Natural killer cell treated with Interleukin-12 subunit alpha and Interleukin-12 subunit beta and Interleukin-15 and Interleukin-18, amount 100 ng/mL, for 72 hours (primary cell): ENCODE measurements at regions not wholly inside any gene's neighbourhood (a gene's known extent, or its start where the extent isn't known, plus 50 kb on each side); places are given as distances from the start of the nearest gene placed in this dataset.

ENCODE experiments used
- ATAC-seq, 2 donors: fragments of 150-1000 bp; cut with Tn5 transposase in 1 of 2; sonication (Bioruptor Pico), chemical (Tn5 transposase) in 1 of 2; 2 replicates each; pipeline ENCODE4 v1.10.0; 2021
- DNase-seq: peaks from one replicate; pipeline ENCODE4 v3.0.0; 2022; ENCODE audit warnings: low spot score
- H3K27ac Mint-ChIP-seq, 2 donors: 1 replicate in 1 of 2; 2 replicates in 1 of 2; pipeline ENCODE4 v1.8.0; 2022; ENCODE audit warnings: mixed read lengths in 2 of 2, mild to moderate bottlenecking in 1 of 2, moderate library complexity in 1 of 2
- H3K27me3 Mint-ChIP-seq, 2 donors: 1 replicate in 1 of 2; 2 replicates in 1 of 2; pipeline ENCODE4 v1.8.0; 2022; ENCODE audit warnings: mixed read lengths in 2 of 2
- H3K36me3 Mint-ChIP-seq: one replicate; pipeline ENCODE4 v1.8.0; 2022; ENCODE audit warnings: mixed read lengths
- H3K4me1 Mint-ChIP-seq, 2 donors: 1 replicate in 1 of 2; 2 replicates in 1 of 2; pipeline ENCODE4 v1.8.0; 2022; ENCODE audit warnings: low read depth in 2 of 2, mixed read lengths in 2 of 2, mild to moderate bottlenecking in 1 of 2
- H3K4me3 Mint-ChIP-seq: one replicate; pipeline ENCODE4 v1.8.0; 2022; ENCODE audit warnings: mixed read lengths
- H3K9me3 Mint-ChIP-seq: 2 replicates; pipeline ENCODE4 v1.8.0; 2022; ENCODE audit warnings: mixed read lengths

GRCh38 chr6:148200293-148200692, 142.3 kb upstream of the SASH1 start:
- ATAC-seq: no peak
- Mint-ChIP-seq H3K27me3 (peaks cover 26 to 67% of the 10 kb centered on the region in 2 donors), H3K4me1 (peaks cover 12 to 18% of the 10 kb centered on the region in 2 donors), H3K36me3 (peaks cover 11% of the 10 kb centered on the region), H3K9me3 (peaks cover 16% of the 10 kb centered on the region), H3K4me3 (no peak overlapping the region), H3K27ac (no peak overlapping the region)
- DNase-seq: no peak

- DNase-seq: no peak
- Mint-ChIP-seq H3K4me1 (peaks cover 12 to 22% of the 10 kb centered on the region in 2 donors), H3K27me3 (peaks cover 28 to 65% of the 10 kb centered on the region in 2 donors), H3K9me3 (peaks cover 16% of the 10 kb centered on the region), H3K4me3 (no peak overlapping the region), H3K27ac (no peak overlapping the region), H3K36me3 (peaks cover 16% of the 10 kb centered on the region)
- ATAC-seq: no peak
These were observed 141.9 kb upstream of the SASH1 start for GRCh38 chr6:148200781-148201180.

- H3K27ac Mint-ChIP-seq: peak overlapping the region; percentile 58 to 59
- no peak for ATAC-seq
- no peak for DNase-seq
- peaks cover 18 to 44% of the 10 kb centered on the region in 2 donors for H3K27me3 Mint-ChIP-seq
- peak overlapping the region; percentile 48 for H3K4me3 Mint-ChIP-seq
- H3K36me3 Mint-ChIP-seq: peaks cover 17% of the 10 kb centered on the region
- H3K9me3 Mint-ChIP-seq: peaks cover 7% of the 10 kb centered on the region
- peaks cover 12 to 23% of the 10 kb centered on the region in 2 donors for H3K4me1 Mint-ChIP-seq
These were observed 139.2 kb upstream of the SASH1 start for GRCh38 chr6:148203281-148203925.

- Mint-ChIP-seq H3K27me3 (peaks cover 18 to 44% of the 10 kb centered on the region in 2 donors), H3K4me1 (peaks cover 12 to 23% of the 10 kb centered on the region in 2 donors), H3K36me3 (peaks cover 17% of the 10 kb centered on the region), H3K4me3 (peak overlapping the region; percentile 48), H3K27ac (peak overlapping the region; percentile 58 to 59), H3K9me3 (peaks cover 7% of the 10 kb centered on the region)
- ATAC-seq (peak; percentile 84 to 91), DNase-seq (no peak)
These were observed 138.7 kb upstream of the SASH1 start for GRCh38 chr6:148203970-148204369.

GRCh38 chr6:148208298-148208697, 134.3 kb upstream of the SASH1 start:
- H3K36me3 Mint-ChIP-seq: peaks cover 13% of the 10 kb centered on the region
- DNase-seq (no peak), ATAC-seq (no peak)
- no peak overlapping the region for H3K27ac Mint-ChIP-seq
- H3K9me3 Mint-ChIP-seq: peaks cover 4% of the 10 kb centered on the region
- H3K4me1 Mint-ChIP-seq: peaks cover 9 to 20% of the 10 kb centered on the region in 2 donors
- no peak overlapping the region for H3K4me3 Mint-ChIP-seq
- H3K27me3 Mint-ChIP-seq: peaks cover 13 to 38% of the 10 kb centered on the region in 2 donors

- no peaks in the 10 kb centered on the region for H3K36me3 Mint-ChIP-seq
- ATAC-seq: no peak
- DNase-seq: no peak
- no peaks in the 10 kb centered on the region for H3K9me3 Mint-ChIP-seq
- H3K27ac Mint-ChIP-seq: no peak overlapping the region
- H3K4me3 Mint-ChIP-seq: no peak overlapping the region
- H3K27me3 Mint-ChIP-seq: peaks cover 10 to 30% of the 10 kb centered on the region in 2 donors
- H3K4me1 Mint-ChIP-seq: no peaks in the 10 kb centered on the region
These were observed 130.8 kb upstream of the SASH1 start for GRCh38 chr6:148211777-148212324.

GRCh38 chr6:148212366-148212765, 130.3 kb upstream of the SASH1 start:
- no peak overlapping the region for H3K27ac Mint-ChIP-seq
- no peaks in the 10 kb centered on the region for H3K36me3 Mint-ChIP-seq
- DNase-seq: no peak
- H3K4me3 Mint-ChIP-seq: no peak overlapping the region
- peaks cover 8 to 30% of the 10 kb centered on the region in 2 donors for H3K27me3 Mint-ChIP-seq
- no peaks in the 10 kb centered on the region for H3K4me1 Mint-ChIP-seq
- H3K9me3 Mint-ChIP-seq: no peaks in the 10 kb centered on the region
- no peak for ATAC-seq

GRCh38 chr6:148213366-148213765, 129.3 kb upstream of the SASH1 start:
- Mint-ChIP-seq H3K27me3 (peaks cover 10 to 24% of the 10 kb centered on the region in 2 donors), H3K36me3 (no peaks in the 10 kb centered on the region), H3K4me1 (no peaks in the 10 kb centered on the region), H3K27ac (no peak overlapping the region), H3K4me3 (no peak overlapping the region), H3K9me3 (no peaks in the 10 kb centered on the region)
- no peak for DNase-seq
- ATAC-seq: no peak

- Mint-ChIP-seq H3K27ac (no peak overlapping the region), H3K27me3 (peaks cover 15 to 25% of the 10 kb centered on the region in 2 donors), H3K36me3 (no peaks in the 10 kb centered on the region), H3K9me3 (no peaks in the 10 kb centered on the region), H3K4me3 (no peak overlapping the region), H3K4me1 (no peaks in the 10 kb centered on the region)
- DNase-seq (no peak), ATAC-seq (peak in 1 of 2 donors; percentile 32)
These were observed 128.0 kb upstream of the SASH1 start for GRCh38 chr6:148214667-148215066.

- H3K36me3 Mint-ChIP-seq: no peaks in the 10 kb centered on the region
These were observed 125.6 kb upstream of the SASH1 start for GRCh38 chr6:148217051-148217450.

GRCh38 chr6:148217921-148218320, 124.7 kb upstream of the SASH1 start:
- Mint-ChIP-seq H3K36me3 (no peaks in the 10 kb centered on the region), H3K4me3 (no peak overlapping the region), H3K4me1 (no peaks in the 10 kb centered on the region), H3K27ac (no peak overlapping the region), H3K9me3 (no peaks in the 10 kb centered on the region), H3K27me3 (peaks cover 11 to 33% of the 10 kb centered on the region in 2 donors)
- ATAC-seq (no peak), DNase-seq (no peak)

More at GRCh38 chr6:148217051-148217450, 125.6 kb upstream of the SASH1 start:
- Mint-ChIP-seq H3K27ac (no peak overlapping the region), H3K27me3 (peaks cover 14 to 32% of the 10 kb centered on the region in 2 donors), H3K9me3 (no peaks in the 10 kb centered on the region), H3K4me1 (no peaks in the 10 kb centered on the region), H3K4me3 (no peak overlapping the region)
- no peak for DNase-seq
- ATAC-seq: no peak

- Mint-ChIP-seq H3K9me3 (no peaks in the 10 kb centered on the region), H3K36me3 (no peaks in the 10 kb centered on the region), H3K4me3 (no peak overlapping the region), H3K4me1 (no peaks in the 10 kb centered on the region), H3K27ac (no peak overlapping the region), H3K27me3 (peaks cover 11 to 34% of the 10 kb centered on the region in 2 donors)
- DNase-seq (no peak), ATAC-seq (no peak)
These were observed 123.9 kb upstream of the SASH1 start for GRCh38 chr6:148218542-148219258.

- no peak for ATAC-seq
- Mint-ChIP-seq H3K4me3 (no peak overlapping the region), H3K9me3 (no peaks in the 10 kb centered on the region), H3K36me3 (no peaks in the 10 kb centered on the region), H3K27ac (no peak overlapping the region), H3K27me3 (peaks cover 12 to 34% of the 10 kb centered on the region in 2 donors), H3K4me1 (no peaks in the 10 kb centered on the region)
- DNase-seq: no peak
These were observed 121.2 kb upstream of the SASH1 start for GRCh38 chr6:148221196-148221979.
